H9 (cell line): ENCODE measurements at regions not wholly inside any gene's neighbourhood (a gene's known extent, or its start where the extent isn't known, plus 50 kb on each side); places are given as distances from the start of the nearest gene placed in this dataset.

Source experiments
- DNase-seq: peaks from one replicate; pipeline ENCODE4 v3.0.0-alpha.2; 2017
- H2AFZ ChIP-seq: one replicate; pipeline ENCODE4 v1.6.1; 2013; ENCODE audit warnings: mild to moderate bottlenecking, low read length, control low read depth, moderate library complexity
- H2AK5ac ChIP-seq: 2 replicates; pipeline ENCODE4 v1.6.1; 2013; ENCODE audit warnings: low read length, control low read depth, mixed read lengths; ENCODE audit not compliant: insufficient read length
- H2BK120ac ChIP-seq: one replicate; pipeline ENCODE4 v1.6.1; 2013; ENCODE audit warnings: low read depth, mild to moderate bottlenecking, low read length, control low read depth, inconsistent platforms; ENCODE audit not compliant: poor library complexity, severe bottlenecking
- H2BK12ac ChIP-seq: 2 replicates; pipeline ENCODE4 v1.6.1; 2013; ENCODE audit warnings: low read length, control low read depth, mixed read lengths, low read depth; ENCODE audit not compliant: insufficient read length
- H2BK15ac ChIP-seq: 2 replicates; pipeline ENCODE4 v1.6.1; 2013; ENCODE audit warnings: low read depth, low read length, control low read depth
- H2BK20ac ChIP-seq: one replicate; pipeline ENCODE4 v1.6.1; 2013; ENCODE audit warnings: low read depth, mild to moderate bottlenecking, low read length, control low read depth, inconsistent platforms; ENCODE audit not compliant: poor library complexity, severe bottlenecking
- H2BK5ac ChIP-seq: 2 replicates; pipeline ENCODE4 v1.6.1; 2013; ENCODE audit warnings: low read length, control low read depth, mixed read lengths; ENCODE audit not compliant: insufficient read length
- H3K14ac ChIP-seq: 2 replicates; pipeline ENCODE4 v1.6.1; 2013; ENCODE audit warnings: low read length, control low read depth; ENCODE audit not compliant: insufficient read depth
- H3K18ac ChIP-seq: 2 replicates; pipeline ENCODE4 v1.6.1; 2013; ENCODE audit warnings: low read depth, mild to moderate bottlenecking, mixed read lengths, low read length, control low read depth; ENCODE audit not compliant: insufficient read length
- H3K23ac ChIP-seq: 2 replicates; pipeline ENCODE4 v1.6.1; 2013; ENCODE audit warnings: low read length, control low read depth, mixed read lengths, low read depth; ENCODE audit not compliant: insufficient read length
- H3K23me2 ChIP-seq: 2 replicates; pipeline ENCODE4 v1.6.1; 2013; ENCODE audit warnings: low read depth, mild to moderate bottlenecking, mixed read lengths, low read length, control low read depth; ENCODE audit not compliant: insufficient read length, poor library complexity, severe bottlenecking
- H3K27ac ChIP-seq: 2 replicates; pipeline ENCODE4 v1.5.1; 2013; ENCODE audit warnings: low read length, control low read depth, mixed read lengths, low read depth; ENCODE audit not compliant: insufficient read length
- H3K27me3 ChIP-seq: 2 replicates; pipeline ENCODE4 v1.6.1; 2013; ENCODE audit warnings: low read length, control low read depth, inconsistent platforms; ENCODE audit not compliant: insufficient read depth
- H3K4ac ChIP-seq: 2 replicates; pipeline ENCODE4 v1.6.1; 2013; ENCODE audit warnings: low read depth, mild to moderate bottlenecking, control low read depth, inconsistent platforms, low read length, moderate library complexity
- H3K4me1 ChIP-seq: 2 replicates; pipeline ENCODE4 v1.6.1; 2013; ENCODE audit warnings: low read length, control low read depth, inconsistent platforms; ENCODE audit not compliant: insufficient read depth
- H3K4me2 ChIP-seq: 2 replicates; pipeline ENCODE4 v1.6.1; 2013; ENCODE audit warnings: low read length, control low read depth, mixed read lengths; ENCODE audit not compliant: insufficient read length, insufficient read depth
- H3K56ac ChIP-seq: 2 replicates; pipeline ENCODE4 v1.6.1; 2013; ENCODE audit warnings: low read depth, mild to moderate bottlenecking, mixed read lengths, low read length, control low read depth; ENCODE audit not compliant: insufficient read length
- H3K79me1 ChIP-seq: 2 replicates; pipeline ENCODE4 v1.6.1; 2013; ENCODE audit warnings: low read depth, mild to moderate bottlenecking, moderate library complexity, low read length, control low read depth, inconsistent platforms; ENCODE audit not compliant: insufficient read depth, poor library complexity, severe bottlenecking
- H3K79me2 ChIP-seq: 2 replicates; pipeline ENCODE4 v1.6.1; 2013; ENCODE audit warnings: low read length, control low read depth, inconsistent platforms; ENCODE audit not compliant: insufficient read depth
- H3K9ac ChIP-seq: 2 replicates; pipeline ENCODE4 v1.6.1; 2013; ENCODE audit warnings: low read length, control low read depth, mixed read lengths; ENCODE audit not compliant: insufficient read length; ENCODE audit errors: extremely low read depth
- H3K9me3 ChIP-seq: one replicate; pipeline ENCODE4 v1.6.1; 2013; ENCODE audit warnings: low read depth, low read length, inconsistent platforms; ENCODE audit not compliant: control insufficient read depth
- H3T11ph ChIP-seq: one replicate; pipeline ENCODE4 v1.6.1; 2013; ENCODE audit warnings: mild to moderate bottlenecking, low read length, control low read depth, inconsistent platforms
- H4K20me1 ChIP-seq: one replicate; pipeline ENCODE4 v1.6.1; 2013; ENCODE audit not compliant: control insufficient read depth, insufficient read length, insufficient read depth
- H4K5ac ChIP-seq: 2 replicates; pipeline ENCODE4 v1.6.1; 2013; ENCODE audit warnings: low read depth, mild to moderate bottlenecking, mixed read lengths, low read length, control low read depth; ENCODE audit not compliant: insufficient read length
- H4K8ac ChIP-seq: replicated peaks from 2 replicates; pipeline ENCODE4 v1.6.1; 2013; ENCODE audit warnings: low read length, control low read depth, mixed read lengths, low read depth; ENCODE audit not compliant: insufficient read length
- H4K91ac ChIP-seq: 2 replicates; pipeline ENCODE4 v1.6.1; 2013; ENCODE audit warnings: low read depth, mild to moderate bottlenecking, moderate library complexity, mixed read lengths, low read length, control low read depth; ENCODE audit not compliant: insufficient read length
- H3K27ac Mint-ChIP-seq, 3 experiments: 2 replicates in 2 of 3; 3 replicates in 1 of 3; pipeline ENCODE4 v1.8.0; 2020 to 2021; ENCODE audit warnings: mixed read lengths in 3 of 3, mild to moderate bottlenecking in 1 of 3, moderate library complexity in 1 of 3
- H3K27me3 Mint-ChIP-seq: 2 replicates; pipeline ENCODE4 v1.8.0; 2021; ENCODE audit warnings: low read depth, mild to moderate bottlenecking, moderate library complexity, mixed read lengths
- H3K36me3 Mint-ChIP-seq, 3 experiments: 2 replicates in 2 of 3; 3 replicates in 1 of 3; pipeline ENCODE4 v1.8.0; 2020 to 2021; ENCODE audit warnings: low read depth in 3 of 3, mixed read lengths in 3 of 3; ENCODE audit not compliant: insufficient read depth in 1 of 3
- H3K4me1 Mint-ChIP-seq, 2 experiments: 2 replicates each; pipeline ENCODE4 v1.8.0; 2020; ENCODE audit warnings: mixed read lengths in 2 of 2
- H3K4me3 Mint-ChIP-seq, 2 experiments: 2 replicates in 1 of 2; 3 replicates in 1 of 2; pipeline ENCODE4 v1.8.0; 2020 to 2021; ENCODE audit warnings: mild to moderate bottlenecking in 2 of 2, mixed read lengths in 2 of 2, moderate library complexity in 1 of 2
- H3K9me3 Mint-ChIP-seq, 2 experiments: 2 replicates in 1 of 2; 3 replicates in 1 of 2; pipeline ENCODE4 v1.8.0; 2020; ENCODE audit warnings: mild to moderate bottlenecking in 2 of 2, mixed read lengths in 2 of 2, moderate library complexity in 1 of 2
- WGBS: extraction: QIAGEN DNeasy Blood & Tissue Kit; methylation state at CpG from one replicate; pipeline ENCODE4 v1.1.7; 2013; ENCODE audit warnings: missing lambda C conversion rate, low lambda C conversion rate, mixed read lengths; ENCODE audit not compliant: insufficient read length; ENCODE audit errors: extremely low coverage; 5-methylcytosine and 5-hydroxymethylcytosine counted together
- TF ChIP-seq, protein P1 (sequence below): fragments of 200-600 bp; sonication (generic); conservative IDR thresholded peaks from 3 replicates; pipeline ENCODE4 v1.8.0; 2021; ENCODE audit warnings: antibody characterized with exemption, mild to moderate bottlenecking

GRCh38 chr3:76352511-76353284, 567.3 kb upstream of the ZNF717 start:
- Histone ChIP-seq H3K27me3 (no peaks in the 10 kb centered on the region), H4K8ac (no peak overlapping the region), H3K4me1 (peaks cover 8% of the 10 kb centered on the region), H3K4me2 (no peak overlapping the region), H2AFZ (no peak overlapping the region), H3T11ph (no peak overlapping the region), H3K79me2 (no peaks in the 10 kb centered on the region; the same call in 1 of the 2 replicates), H3K23ac (no peak overlapping the region), H2BK15ac (no peak overlapping the region), H4K91ac (no peak overlapping the region), H3K4ac (no peak overlapping the region), H3K9me3 (no peaks in the 10 kb centered on the region), H3K56ac (no peak overlapping the region), H4K5ac (no peak overlapping the region), H3K27ac (no peak overlapping the region), H2AK5ac (no peak overlapping the region), H2BK20ac (no peak overlapping the region), H2BK120ac (no peak overlapping the region), H3K14ac (no peak overlapping the region), H3K18ac (no peak overlapping the region), H3K9ac (no peak overlapping the region), H4K20me1 (no peaks in the 10 kb centered on the region), H2BK12ac (no peak overlapping the region), H2BK5ac (no peak overlapping the region), H3K79me1 (no peaks in the 10 kb centered on the region), H3K23me2 (no peaks in the 10 kb centered on the region)
- H3K9me3 Mint-ChIP-seq = no peaks in the 10 kb centered on the region
- no peaks in the 10 kb centered on the region for H3K36me3 Mint-ChIP-seq
- WGBS = no CpG with 5 or more reads among the region's 9 CpGs
- no peak overlapping the region for H3K4me3 Mint-ChIP-seq
- peak overlapping the region in 1 of 3 experiments; percentile 38; a peak in 4 of 7 replicates for H3K27ac Mint-ChIP-seq
- H3K4me1 Mint-ChIP-seq = peaks cover 26 to 28% of the 10 kb centered on the region in 2 experiments
- DNase-seq = no peak
- H3K27me3 Mint-ChIP-seq = no peaks in the 10 kb centered on the region
- TF ChIP-seq, protein P1, sequence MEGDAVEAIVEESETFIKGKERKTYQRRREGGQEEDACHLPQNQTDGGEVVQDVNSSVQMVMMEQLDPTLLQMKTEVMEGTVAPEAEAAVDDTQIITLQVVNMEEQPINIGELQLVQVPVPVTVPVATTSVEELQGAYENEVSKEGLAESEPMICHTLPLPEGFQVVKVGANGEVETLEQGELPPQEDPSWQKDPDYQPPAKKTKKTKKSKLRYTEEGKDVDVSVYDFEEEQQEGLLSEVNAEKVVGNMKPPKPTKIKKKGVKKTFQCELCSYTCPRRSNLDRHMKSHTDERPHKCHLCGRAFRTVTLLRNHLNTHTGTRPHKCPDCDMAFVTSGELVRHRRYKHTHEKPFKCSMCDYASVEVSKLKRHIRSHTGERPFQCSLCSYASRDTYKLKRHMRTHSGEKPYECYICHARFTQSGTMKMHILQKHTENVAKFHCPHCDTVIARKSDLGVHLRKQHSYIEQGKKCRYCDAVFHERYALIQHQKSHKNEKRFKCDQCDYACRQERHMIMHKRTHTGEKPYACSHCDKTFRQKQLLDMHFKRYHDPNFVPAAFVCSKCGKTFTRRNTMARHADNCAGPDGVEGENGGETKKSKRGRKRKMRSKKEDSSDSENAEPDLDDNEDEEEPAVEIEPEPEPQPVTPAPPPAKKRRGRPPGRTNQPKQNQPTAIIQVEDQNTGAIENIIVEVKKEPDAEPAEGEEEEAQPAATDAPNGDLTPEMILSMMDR = no peak
